HAP-1 (cell line): ENCODE measurements at regions not wholly inside any gene's neighbourhood (a gene's known extent, or its start where the extent isn't known, plus 50 kb on each side); places are given as distances from the start of the nearest gene placed in this dataset.

ENCODE experiments used
- DNase-seq, 2 experiments: peaks; one replicate each; pipeline ENCODE4 v3.0.0-alpha.2; 2016 to 2020; ENCODE audit warnings: low spot score in 2 of 2
- H3K27me3 ChIP-seq: fragments of 250-450 bp; sonication (Bioruptor Pico); 2 replicates; pipeline ENCODE4 v1.5.1; 2020; ENCODE audit warnings: low read depth, mild to moderate bottlenecking, moderate library complexity
- H3K36me3 ChIP-seq: fragments of 250-450 bp; sonication (Bioruptor Pico); replicated peaks from 2 replicates; pipeline ENCODE4 v1.5.1; 2020; ENCODE audit warnings: mild to moderate bottlenecking
- H3K4me1 ChIP-seq: fragments of 250-450 bp; sonication (Bioruptor Pico); 2 replicates; pipeline ENCODE4 v1.5.1; 2020; ENCODE audit warnings: mild to moderate bottlenecking
- H3K4me3 ChIP-seq: fragments of 250-450 bp; sonication (Bioruptor Pico); 2 replicates; pipeline ENCODE4 v1.5.1; 2020; ENCODE audit warnings: mild to moderate bottlenecking, moderate library complexity
- H3K9me3 ChIP-seq: fragments of 250-450 bp; sonication (Bioruptor Pico); 2 replicates; pipeline ENCODE4 v1.5.1; 2020; ENCODE audit warnings: mild to moderate bottlenecking, moderate library complexity
- in situ Hi-C: fragments of 300-500 bp; cut with MboI; formaldehyde crosslinking; loops from 3 replicates; pipeline ENCODE4 v1.14.3; 2020; ENCODE audit warnings: low sequenced_read_pairs, inconsistent platforms, mixed read lengths

- Histone ChIP-seq H3K4me3 (no peak overlapping the region), H3K9me3 (peaks cover 5% of the 10 kb centered on the region), H3K27me3 (no peaks in the 10 kb centered on the region), H3K36me3 (no peaks in the 10 kb centered on the region), H3K4me1 (peaks cover 8% of the 10 kb centered on the region)
- in situ Hi-C loops, result no loop called here
- no peak for DNase-seq
Observed at GRCh38 chr10:28733245-28733644, 55.9 kb downstream of the BAMBI start.

- peaks cover 5% of the 10 kb centered on the region for H3K9me3 ChIP-seq
- peaks cover 8% of the 10 kb centered on the region for H3K4me1 ChIP-seq
- in situ Hi-C loops, result no loop called here
- H3K36me3 ChIP-seq, result no peaks in the 10 kb centered on the region
- no peak for DNase-seq
- no peak overlapping the region for H3K4me3 ChIP-seq
- H3K27me3 ChIP-seq, result no peaks in the 10 kb centered on the region
Observed at GRCh38 chr10:28733647-28734046, 56.3 kb downstream of the BAMBI start.

- peak in 1 of 2 experiments; percentile 14 for DNase-seq
- Histone ChIP-seq H3K9me3 (peaks cover 5% of the 10 kb centered on the region), H3K4me1 (peaks cover 4% of the 10 kb centered on the region), H3K27me3 (no peaks in the 10 kb centered on the region), H3K4me3 (no peak overlapping the region), H3K36me3 (no peaks in the 10 kb centered on the region)
- in situ Hi-C loops, result no loop called here
Observed at GRCh38 chr10:28734938-28735759, 57.8 kb downstream of the BAMBI start.

GRCh38 chr10:28737096-28737495 is 59.8 kb downstream of the BAMBI start:
- no peak overlapping the region for H3K4me3 ChIP-seq
- in situ Hi-C loops, result no loop called here
- H3K4me1 ChIP-seq, result no peaks in the 10 kb centered on the region
- H3K27me3 ChIP-seq, result no peaks in the 10 kb centered on the region
- H3K36me3 ChIP-seq, result no peaks in the 10 kb centered on the region
- DNase-seq, result no peak
- peaks cover 5% of the 10 kb centered on the region for H3K9me3 ChIP-seq

- DNase-seq, result peak in 1 of 2 experiments; percentile 42
- in situ Hi-C loops, result no loop called here
Observed at GRCh38 chr10:28738200-28738599, 60.9 kb downstream of the BAMBI start.

GRCh38 chr10:28743576-28743975 is 66.3 kb downstream of the BAMBI start:
- DNase-seq, result no peak
- no peaks in the 10 kb centered on the region for H3K36me3 ChIP-seq
- no peak overlapping the region for H3K4me3 ChIP-seq
- in situ Hi-C loops, result no loop called here
- no peaks in the 10 kb centered on the region for H3K27me3 ChIP-seq
- H3K9me3 ChIP-seq, result no peaks in the 10 kb centered on the region
- peaks cover 11% of the 10 kb centered on the region for H3K4me1 ChIP-seq

More at GRCh38 chr10:28738200-28738599, 60.9 kb downstream of the BAMBI start:
- no peaks in the 10 kb centered on the region for H3K4me1 ChIP-seq
- H3K27me3 ChIP-seq, result no peaks in the 10 kb centered on the region
- no peak overlapping the region for H3K4me3 ChIP-seq
- no peaks in the 10 kb centered on the region for H3K36me3 ChIP-seq
- H3K9me3 ChIP-seq, result peaks cover 5% of the 10 kb centered on the region

- no peak for DNase-seq
- no peaks in the 10 kb centered on the region for H3K36me3 ChIP-seq
- in situ Hi-C loops, result no loop called here
- peaks cover 11% of the 10 kb centered on the region for H3K4me1 ChIP-seq
- H3K9me3 ChIP-seq, result no peaks in the 10 kb centered on the region
- H3K27me3 ChIP-seq, result no peaks in the 10 kb centered on the region
- H3K4me3 ChIP-seq, result no peak overlapping the region
Observed at GRCh38 chr10:28744069-28744768, 66.9 kb downstream of the BAMBI start.

GRCh38 chr10:28754930-28755718 is 77.8 kb downstream of the BAMBI start:
- Histone ChIP-seq H3K36me3 (no peaks in the 10 kb centered on the region), H3K4me1 (no peaks in the 10 kb centered on the region), H3K9me3 (no peaks in the 10 kb centered on the region), H3K27me3 (no peaks in the 10 kb centered on the region), H3K4me3 (no peak overlapping the region)
- no peak for DNase-seq
- in situ Hi-C loops, result no loop called here

GRCh38 chr10:28761084-28761846 is 83.9 kb downstream of the BAMBI start:
- Histone ChIP-seq H3K4me1 (peaks cover 22% of the 10 kb centered on the region), H3K4me3 (no peak overlapping the region), H3K36me3 (no peaks in the 10 kb centered on the region), H3K9me3 (no peaks in the 10 kb centered on the region), H3K27me3 (no peaks in the 10 kb centered on the region)
- in situ Hi-C loops, result no loop called here
- peak; percentile 43 to 78 for DNase-seq

GRCh38 chr10:28763471-28764170 is 86.3 kb downstream of the BAMBI start:
- no peaks in the 10 kb centered on the region; the same call in 1 of the 2 replicates for H3K9me3 ChIP-seq
- no peaks in the 10 kb centered on the region for H3K36me3 ChIP-seq
- in situ Hi-C loops, result no loop called here
- peaks cover 34% of the 10 kb centered on the region for H3K4me1 ChIP-seq
- H3K4me3 ChIP-seq, result no peak overlapping the region
- peak in 1 of 2 experiments; percentile 39 for DNase-seq
- H3K27me3 ChIP-seq, result no peaks in the 10 kb centered on the region

GRCh38 chr10:28765641-28766040 is 88.3 kb downstream of the BAMBI start:
- no peak overlapping the region for H3K4me3 ChIP-seq
- no peaks in the 10 kb centered on the region; the same call in 1 of the 2 replicates for H3K9me3 ChIP-seq
- H3K36me3 ChIP-seq, result no peaks in the 10 kb centered on the region
- no peak for DNase-seq
- H3K4me1 ChIP-seq, result peaks cover 36% of the 10 kb centered on the region
- in situ Hi-C loops, result no loop called here
- no peaks in the 10 kb centered on the region for H3K27me3 ChIP-seq

- in situ Hi-C loops, result no loop called here
- Histone ChIP-seq H3K4me3 (no peak overlapping the region), H3K4me1 (peaks cover 20% of the 10 kb centered on the region), H3K9me3 (no peaks in the 10 kb centered on the region; the same call in 1 of the 2 replicates), H3K36me3 (no peaks in the 10 kb centered on the region), H3K27me3 (no peaks in the 10 kb centered on the region)
- DNase-seq, result peak; percentile 77 to 93
Observed at GRCh38 chr10:28768227-28768626, 90.9 kb downstream of the BAMBI start.
